ENCODE measurements at regions not wholly inside any gene's neighbourhood (a gene's known extent, or its start where the extent isn't known, plus 50 kb on each side); places are given as distances from the start of the nearest gene placed in this dataset.

DNA sequence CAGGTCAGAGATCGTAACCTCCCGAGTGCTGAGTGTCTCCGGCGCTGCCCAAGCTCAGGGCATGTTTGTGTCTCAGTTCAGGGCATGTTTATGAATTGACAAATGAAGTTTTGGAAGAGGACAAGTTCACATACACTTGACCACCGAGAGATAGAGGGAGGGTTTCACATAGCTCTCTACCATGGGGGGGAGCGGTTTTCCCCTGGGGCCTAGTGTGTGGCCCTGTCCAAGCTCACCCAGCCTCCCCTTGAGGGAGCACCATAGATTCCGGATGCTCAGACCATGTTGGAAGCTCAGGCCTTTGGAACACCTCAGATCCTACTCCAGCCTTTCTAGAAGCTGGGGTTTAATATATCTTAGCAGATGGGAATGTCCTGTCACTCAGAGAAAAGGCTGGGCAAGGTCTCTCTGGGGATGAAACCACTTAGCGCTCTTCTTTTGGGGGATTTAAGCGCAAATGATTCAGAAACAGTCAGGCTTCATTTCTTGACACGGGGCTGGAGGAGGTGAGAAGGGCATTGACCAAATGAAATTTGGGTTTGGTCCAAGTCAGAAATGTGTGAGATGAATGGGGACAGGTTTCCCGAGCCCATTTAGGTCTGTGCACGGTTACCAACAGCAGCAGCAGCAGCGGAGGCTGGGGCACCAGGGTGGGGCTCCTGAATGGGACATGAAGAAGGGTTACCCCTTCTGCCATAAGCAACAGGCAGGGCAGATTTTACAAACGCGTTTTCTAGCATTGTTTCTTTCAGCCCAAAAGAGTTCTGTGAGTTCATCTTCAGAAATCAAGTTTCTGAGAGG, 96.6 kb downstream of the METRNL start:
- Histone ChIP-seq H3K36me3 (ENCODE audit: control insufficient read depth, insufficient read depth, low read length) (no peaks in the 10 kb centered on the region), H3K9me3 (ENCODE audit: control insufficient read depth, insufficient read depth, low read length) (no peaks in the 10 kb centered on the region), H3K4me3 (ENCODE audit: low read depth, low read length) (no peak overlapping the region), H3K9ac (ENCODE audit: low read depth, low read length) (no peak overlapping the region), H3K27me3 (ENCODE audit: control insufficient read depth, insufficient read depth, low read length) (no peaks in the 10 kb centered on the region), H3K4me1 (ENCODE audit: control insufficient read depth, insufficient read depth, low read length) (no peaks in the 10 kb centered on the region)

DNA sequence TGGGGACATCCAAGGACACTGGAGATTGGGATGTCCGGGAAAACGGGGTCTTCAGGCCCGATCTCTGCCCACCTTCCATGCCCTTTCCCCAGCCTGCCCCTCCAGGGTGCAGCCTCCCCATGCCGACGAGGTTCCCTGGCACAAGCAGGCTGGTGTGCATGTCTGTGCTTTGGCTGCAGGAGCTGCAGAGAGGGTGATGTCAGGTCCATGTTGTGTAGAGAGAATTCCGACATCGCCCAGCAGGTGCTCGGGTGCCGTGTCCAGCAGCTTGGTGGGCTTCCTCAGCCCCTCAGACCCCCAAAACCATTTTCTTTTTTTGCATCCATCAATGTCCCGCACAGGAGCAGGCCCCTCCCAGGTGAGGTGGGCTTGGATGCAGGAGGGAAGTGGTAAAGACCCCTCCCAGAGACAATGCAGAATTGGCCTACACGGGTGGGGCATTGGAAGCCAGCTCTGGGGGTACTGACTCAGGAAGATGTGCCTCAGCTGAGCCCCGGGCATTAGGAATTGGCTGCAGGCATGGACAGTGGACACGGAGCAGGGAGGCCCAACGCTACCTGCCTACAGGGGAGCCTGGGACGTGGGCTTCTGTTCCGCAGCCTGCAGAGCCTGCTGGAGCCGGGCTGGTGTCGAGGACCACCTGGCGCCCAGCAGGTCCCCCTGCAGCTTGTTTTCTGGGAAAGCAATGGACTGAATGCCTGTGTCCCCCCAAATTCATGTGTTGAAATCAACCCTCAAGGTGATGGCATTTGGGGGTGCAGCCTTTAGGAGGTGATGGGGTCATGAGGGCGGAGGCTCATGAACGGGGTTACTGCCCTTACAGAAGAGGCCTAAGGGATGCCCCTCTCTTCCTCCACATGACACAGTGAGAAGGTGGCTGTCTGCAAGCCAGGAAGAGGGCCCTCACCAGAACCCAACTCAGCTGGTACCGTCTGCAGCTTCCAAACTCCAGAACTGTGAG, 97.5 kb downstream of the METRNL start:
- no peak overlapping the region for H3K4me3 ChIP-seq (ENCODE audit: low read depth, low read length)
- no peaks in the 10 kb centered on the region for H3K4me1 ChIP-seq (ENCODE audit: control insufficient read depth, insufficient read depth, low read length)
- H3K36me3 ChIP-seq (ENCODE audit: control insufficient read depth, insufficient read depth, low read length): no peaks in the 10 kb centered on the region
- H3K9me3 ChIP-seq (ENCODE audit: control insufficient read depth, insufficient read depth, low read length): no peaks in the 10 kb centered on the region
- no peak overlapping the region for H3K9ac ChIP-seq (ENCODE audit: low read depth, low read length)
- no peaks in the 10 kb centered on the region for H3K27me3 ChIP-seq (ENCODE audit: control insufficient read depth, insufficient read depth, low read length)

DNA sequence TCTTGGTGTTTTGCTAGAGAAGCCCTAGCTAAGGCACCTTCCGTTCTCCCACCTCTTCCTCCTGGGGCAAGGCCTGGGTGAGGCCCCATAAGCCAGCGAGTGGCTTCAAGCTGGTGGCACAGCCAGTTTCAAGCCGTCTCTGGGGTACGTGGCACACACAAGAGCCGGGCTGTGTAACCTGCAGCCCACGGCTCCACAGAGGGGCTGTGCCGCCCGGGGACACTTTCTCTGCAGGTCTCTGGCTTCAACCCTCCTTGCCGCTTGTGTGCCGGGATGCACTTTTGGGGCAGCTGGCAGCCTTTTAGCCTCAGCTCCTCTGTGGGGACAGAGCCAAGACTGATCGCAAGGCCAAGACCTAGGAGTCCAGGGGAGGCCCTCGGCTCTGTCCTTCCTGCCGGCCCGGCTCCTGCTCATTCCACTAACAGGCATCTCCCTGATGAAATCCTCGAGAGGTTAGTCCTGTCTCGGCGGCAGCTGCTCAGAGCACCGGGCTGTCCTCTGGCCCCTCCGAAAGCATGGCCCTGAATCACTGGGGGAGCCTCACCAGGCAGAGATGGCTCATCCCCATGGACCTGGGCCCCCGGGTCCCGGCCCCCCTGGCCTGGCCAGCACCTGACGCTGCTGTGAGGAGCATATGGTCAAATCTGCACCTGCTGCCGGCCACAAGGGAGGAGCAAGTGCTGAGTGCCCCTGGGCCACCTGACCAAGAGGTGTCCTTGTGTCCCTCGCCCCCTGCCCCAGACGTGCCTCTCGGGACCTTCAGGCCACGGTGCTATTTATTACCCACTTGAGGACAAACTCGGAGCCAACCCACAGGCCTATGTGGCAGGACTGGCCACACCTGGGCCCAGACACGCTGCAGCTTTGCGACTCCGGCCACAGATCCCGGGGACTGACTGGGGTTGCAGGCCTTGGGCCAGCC, 98.5 kb downstream of the METRNL start:
- no peaks in the 10 kb centered on the region for H3K9me3 ChIP-seq (ENCODE audit: control insufficient read depth, insufficient read depth, low read length)
- H3K4me3 ChIP-seq (ENCODE audit: low read depth, low read length): no peak overlapping the region
- H3K4me1 ChIP-seq (ENCODE audit: control insufficient read depth, insufficient read depth, low read length): no peaks in the 10 kb centered on the region
- H3K9ac ChIP-seq (ENCODE audit: low read depth, low read length): no peak overlapping the region
- H3K27me3 ChIP-seq (ENCODE audit: control insufficient read depth, insufficient read depth, low read length): no peaks in the 10 kb centered on the region
- H3K36me3 ChIP-seq (ENCODE audit: control insufficient read depth, insufficient read depth, low read length): no peaks in the 10 kb centered on the region

DNA sequence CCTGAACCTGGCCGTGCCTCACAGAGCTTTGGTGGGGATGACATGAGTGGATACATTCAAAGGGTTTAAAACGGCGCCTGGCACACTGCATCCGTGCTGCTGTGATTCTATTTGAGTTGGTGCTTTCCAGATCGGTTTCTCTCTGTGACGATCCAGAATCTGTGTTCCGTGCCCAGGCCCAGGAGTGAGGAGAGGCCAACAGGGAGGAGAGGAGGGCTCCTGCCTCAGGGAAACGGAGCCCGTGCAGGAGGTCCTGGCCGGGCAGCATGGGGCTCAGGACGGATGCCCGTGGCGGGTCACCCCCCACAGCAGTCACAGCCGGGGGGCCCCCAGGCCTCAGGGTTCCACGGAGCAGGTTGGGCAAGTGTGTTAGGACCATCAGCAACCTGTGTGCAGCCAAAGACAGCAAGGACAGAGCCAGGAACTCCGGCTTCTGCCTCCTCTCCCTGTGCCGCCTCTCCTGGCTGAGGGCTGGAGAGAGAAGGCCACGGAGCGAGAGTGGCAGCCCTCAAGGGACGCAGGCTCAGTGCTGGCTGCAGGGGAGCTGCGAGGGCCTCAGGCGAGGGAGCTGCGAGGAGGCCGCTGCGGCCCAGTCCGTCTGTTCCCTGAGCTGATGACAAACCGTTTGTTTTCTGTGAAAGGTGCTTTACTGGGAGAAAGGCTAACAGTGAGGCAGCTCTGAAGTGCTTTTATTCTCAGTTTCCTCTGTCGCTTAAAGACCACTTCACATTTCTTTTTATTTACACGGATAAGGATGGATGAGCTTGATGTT, 99.3 kb downstream of the METRNL start:
- Histone ChIP-seq H3K9ac (ENCODE audit: low read depth, low read length) (no peak overlapping the region), H3K4me3 (ENCODE audit: low read depth, low read length) (no peak overlapping the region), H3K4me1 (ENCODE audit: control insufficient read depth, insufficient read depth, low read length) (no peaks in the 10 kb centered on the region), H3K27me3 (ENCODE audit: control insufficient read depth, insufficient read depth, low read length) (no peaks in the 10 kb centered on the region), H3K9me3 (ENCODE audit: control insufficient read depth, insufficient read depth, low read length) (no peaks in the 10 kb centered on the region), H3K36me3 (ENCODE audit: control insufficient read depth, insufficient read depth, low read length) (no peaks in the 10 kb centered on the region)

DNA sequence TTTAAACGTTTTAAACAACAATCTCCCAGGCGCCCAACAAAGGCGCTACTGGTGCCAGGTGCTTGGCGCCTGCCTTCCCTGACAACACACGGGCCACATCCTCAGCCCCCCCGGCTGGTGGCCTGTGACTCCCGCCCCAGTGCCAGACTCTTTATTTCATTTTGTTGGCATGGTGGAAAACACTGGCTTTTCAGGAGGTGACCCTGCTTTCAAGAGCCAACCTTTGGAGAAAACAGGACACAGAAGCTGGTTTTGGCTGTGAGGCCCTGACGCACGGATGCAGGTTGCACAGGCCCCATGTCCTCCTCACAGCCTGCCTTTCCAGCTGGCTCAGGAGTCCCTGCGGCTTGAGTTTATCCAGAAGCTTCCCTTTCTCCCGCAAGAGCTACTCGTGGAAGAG, 100.0 kb downstream of the METRNL start:
- no peaks in the 10 kb centered on the region for H3K27me3 ChIP-seq (ENCODE audit: control insufficient read depth, insufficient read depth, low read length)
- H3K36me3 ChIP-seq (ENCODE audit: control insufficient read depth, insufficient read depth, low read length): no peaks in the 10 kb centered on the region
- H3K9ac ChIP-seq (ENCODE audit: low read depth, low read length): no peak overlapping the region
- H3K4me3 ChIP-seq (ENCODE audit: low read depth, low read length): no peak overlapping the region
- no peaks in the 10 kb centered on the region for H3K9me3 ChIP-seq (ENCODE audit: control insufficient read depth, insufficient read depth, low read length)
- no peaks in the 10 kb centered on the region for H3K4me1 ChIP-seq (ENCODE audit: control insufficient read depth, insufficient read depth, low read length)

DNA sequence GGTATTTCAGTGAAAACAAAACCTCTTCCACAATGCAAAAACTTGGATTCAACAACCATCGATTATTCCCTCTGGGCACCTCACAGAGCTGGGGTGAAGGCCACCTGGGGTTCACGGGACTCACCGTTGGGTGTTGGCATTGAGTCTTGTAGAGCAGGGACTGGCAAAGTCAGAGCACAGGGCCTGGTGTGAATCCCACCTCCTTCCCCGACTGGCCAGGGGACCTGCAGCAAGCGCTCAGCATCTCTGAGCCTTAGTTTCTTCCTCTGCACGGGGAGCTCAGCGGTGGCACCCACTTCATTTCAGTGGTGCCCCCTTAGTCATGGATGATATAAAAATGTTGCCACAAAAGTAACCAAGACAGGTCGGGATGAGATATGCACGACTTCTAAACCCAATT, 100.4 kb downstream of the METRNL start:
- Histone ChIP-seq H3K9me3 (ENCODE audit: control insufficient read depth, insufficient read depth, low read length) (no peaks in the 10 kb centered on the region), H3K4me1 (ENCODE audit: control insufficient read depth, insufficient read depth, low read length) (no peaks in the 10 kb centered on the region), H3K4me3 (ENCODE audit: low read depth, low read length) (no peak overlapping the region), H3K36me3 (ENCODE audit: control insufficient read depth, insufficient read depth, low read length) (no peaks in the 10 kb centered on the region), H3K9ac (ENCODE audit: low read depth, low read length) (no peak overlapping the region), H3K27me3 (ENCODE audit: control insufficient read depth, insufficient read depth, low read length) (no peaks in the 10 kb centered on the region)

DNA sequence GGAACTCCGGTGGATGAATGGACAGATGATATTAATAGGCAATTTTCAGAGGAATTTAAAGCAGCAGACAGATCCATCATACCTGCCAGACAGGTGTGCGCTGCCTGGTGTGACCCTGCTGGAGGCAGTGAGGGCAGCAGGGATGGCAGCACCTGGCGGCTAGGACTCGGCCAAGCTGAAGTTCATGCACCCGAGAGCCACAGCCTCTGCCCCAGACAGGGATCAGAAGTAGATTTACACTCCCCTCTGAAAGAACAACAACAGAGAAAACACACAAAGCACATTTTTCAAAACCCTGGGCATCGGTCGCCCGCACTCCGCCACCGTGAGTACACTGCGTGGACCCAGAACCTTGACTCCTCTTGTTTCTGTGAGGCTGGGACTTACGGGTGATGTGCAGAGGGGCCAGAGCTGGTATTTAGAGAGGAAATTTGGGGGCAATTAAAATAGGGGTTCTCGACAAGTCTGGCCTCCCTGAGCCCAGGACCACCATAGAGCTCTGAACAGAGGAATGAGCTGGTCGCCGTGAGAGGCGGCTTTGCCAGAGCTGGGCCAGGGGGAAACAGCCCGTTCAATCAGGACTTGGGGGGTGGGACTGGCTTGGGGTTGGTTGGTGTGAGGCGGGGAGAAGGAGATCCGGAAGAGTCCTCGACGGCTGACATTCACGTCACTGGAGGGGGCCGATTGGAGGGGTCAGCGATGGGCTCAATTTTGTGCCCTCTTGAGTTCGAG, 101.0 kb downstream of the METRNL start:
- Histone ChIP-seq H3K9me3 (ENCODE audit: control insufficient read depth, insufficient read depth, low read length) (no peaks in the 10 kb centered on the region), H3K9ac (ENCODE audit: low read depth, low read length) (no peak overlapping the region), H3K4me1 (ENCODE audit: control insufficient read depth, insufficient read depth, low read length) (no peaks in the 10 kb centered on the region), H3K27me3 (ENCODE audit: control insufficient read depth, insufficient read depth, low read length) (no peaks in the 10 kb centered on the region), H3K4me3 (ENCODE audit: low read depth, low read length) (no peak overlapping the region), H3K36me3 (ENCODE audit: control insufficient read depth, insufficient read depth, low read length) (no peaks in the 10 kb centered on the region)

DNA sequence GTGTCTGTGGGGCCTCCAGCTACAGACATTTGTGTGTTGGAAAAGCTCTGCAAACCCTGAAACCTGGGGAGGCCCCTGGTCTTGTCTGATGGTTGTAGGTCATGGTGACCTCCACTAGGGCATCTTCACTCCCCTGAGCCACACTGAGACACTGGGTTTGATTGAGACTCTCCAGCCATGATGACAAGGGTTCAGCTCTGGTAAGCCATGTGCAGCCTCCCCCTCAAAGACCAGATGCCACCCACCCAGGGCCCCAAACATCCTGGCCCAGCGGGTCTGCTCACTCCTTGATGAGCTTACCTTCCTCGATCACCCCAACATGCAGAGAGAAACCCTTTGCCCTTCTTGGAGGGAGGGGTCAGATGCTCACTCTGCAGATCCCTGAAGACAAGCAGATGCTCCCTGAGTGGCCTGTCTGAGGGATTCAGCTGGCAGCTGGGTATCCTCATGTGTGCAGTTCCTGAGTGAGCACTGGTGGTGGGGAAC, 101.6 kb downstream of the METRNL start:
- no peak overlapping the region for H3K4me3 ChIP-seq (ENCODE audit: low read depth, low read length)
- H3K9me3 ChIP-seq (ENCODE audit: control insufficient read depth, insufficient read depth, low read length): no peaks in the 10 kb centered on the region
- H3K4me1 ChIP-seq (ENCODE audit: control insufficient read depth, insufficient read depth, low read length): no peaks in the 10 kb centered on the region
- H3K27me3 ChIP-seq (ENCODE audit: control insufficient read depth, insufficient read depth, low read length): no peaks in the 10 kb centered on the region
- H3K36me3 ChIP-seq (ENCODE audit: control insufficient read depth, insufficient read depth, low read length): no peaks in the 10 kb centered on the region
- no peak overlapping the region for H3K9ac ChIP-seq (ENCODE audit: low read depth, low read length)

DNA sequence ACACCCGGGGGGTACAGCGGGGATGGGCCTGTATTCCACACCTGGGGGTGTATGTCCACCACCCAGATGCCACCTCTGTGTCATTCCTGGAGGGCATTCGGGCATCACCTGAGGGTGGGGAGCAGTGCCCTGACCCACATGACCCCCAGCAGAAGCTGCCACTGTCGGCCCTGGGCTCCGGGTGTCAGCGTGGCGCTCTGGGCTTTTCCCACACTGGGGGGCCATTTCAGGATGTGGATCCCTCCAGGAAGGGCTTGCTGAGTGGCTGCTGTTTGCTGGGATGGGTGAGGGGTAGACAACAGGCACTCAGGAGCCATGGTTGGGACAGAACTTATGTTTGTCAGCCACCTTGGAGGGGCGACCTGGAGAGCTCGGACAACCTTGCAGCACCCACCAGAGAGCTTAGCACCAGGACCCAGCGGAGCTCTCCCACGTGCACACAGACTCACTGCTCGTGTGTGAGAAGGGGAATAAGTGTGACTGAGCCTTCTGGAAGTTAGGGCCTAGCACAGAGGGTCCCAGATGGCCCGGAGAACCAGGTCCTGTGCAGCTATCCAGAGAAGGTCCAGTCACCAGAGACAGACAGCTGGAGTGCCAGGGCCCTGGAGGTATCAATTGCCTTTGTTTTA, 102.7 kb downstream of the METRNL start:
- H3K27me3 ChIP-seq (ENCODE audit: control insufficient read depth, insufficient read depth, low read length): no peaks in the 10 kb centered on the region
- H3K36me3 ChIP-seq (ENCODE audit: control insufficient read depth, insufficient read depth, low read length): no peaks in the 10 kb centered on the region
- no peaks in the 10 kb centered on the region for H3K4me1 ChIP-seq (ENCODE audit: control insufficient read depth, insufficient read depth, low read length)
- no peaks in the 10 kb centered on the region for H3K9me3 ChIP-seq (ENCODE audit: control insufficient read depth, insufficient read depth, low read length)
- H3K4me3 ChIP-seq (ENCODE audit: low read depth, low read length): no peak overlapping the region
- H3K9ac ChIP-seq (ENCODE audit: low read depth, low read length): no peak overlapping the region

DNA sequence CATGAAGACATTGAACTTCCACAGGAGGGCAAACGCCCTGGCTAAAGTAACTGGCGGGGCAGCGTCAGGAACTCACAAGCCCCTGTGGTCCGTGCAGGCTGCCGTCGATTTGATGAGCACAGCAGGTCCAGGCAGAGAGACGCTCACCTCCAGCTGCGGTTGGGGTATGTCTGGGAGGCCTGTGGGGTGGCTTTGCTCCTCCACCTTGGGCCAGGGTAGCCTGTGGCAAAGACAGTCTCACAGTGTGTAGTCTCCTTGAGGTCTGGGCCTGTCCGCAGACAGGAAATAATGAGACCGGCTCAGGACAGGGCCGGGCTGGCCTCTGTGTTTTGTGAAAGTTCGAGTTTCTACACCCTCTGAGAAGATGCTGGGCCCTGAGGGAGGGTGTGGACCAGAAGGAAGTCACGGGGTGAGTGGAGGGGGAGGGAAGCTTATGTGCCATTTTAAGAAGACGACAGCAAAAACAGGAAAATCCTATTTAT, 103.3 kb downstream of the METRNL start:
- Histone ChIP-seq H3K4me3 (ENCODE audit: low read depth, low read length) (no peak overlapping the region), H3K9ac (ENCODE audit: low read depth, low read length) (no peak overlapping the region), H3K4me1 (ENCODE audit: control insufficient read depth, insufficient read depth, low read length) (no peaks in the 10 kb centered on the region), H3K9me3 (ENCODE audit: control insufficient read depth, insufficient read depth, low read length) (no peaks in the 10 kb centered on the region), H3K36me3 (ENCODE audit: control insufficient read depth, insufficient read depth, low read length) (no peaks in the 10 kb centered on the region), H3K27me3 (ENCODE audit: control insufficient read depth, insufficient read depth, low read length) (no peaks in the 10 kb centered on the region)
